NB4 (cell line): ENCODE measurements at regions not wholly inside any gene's neighbourhood (a gene's known extent, or its start where the extent isn't known, plus 50 kb on each side); places are given as distances from the start of the nearest gene placed in this dataset.

Source experiments
- CTCF ChIP-seq: IDR thresholded peaks from one replicate; pipeline ENCODE4 v1.5.1; 2012; ENCODE audit warnings: low read depth, low read length
- MAX ChIP-seq: IDR thresholded peaks from 2 replicates; pipeline ENCODE4 v1.6.1; 2011; ENCODE audit warnings: low read depth, low read length
- POLR2A ChIP-seq: IDR thresholded peaks from 2 replicates; pipeline ENCODE4 v1.6.1; 2011; ENCODE audit warnings: mild to moderate bottlenecking; ENCODE audit not compliant: insufficient read length; ENCODE audit errors: extremely low read depth

GRCh38 chr2:142415461-142415860 is 284.6 kb upstream of the LRP1B start:
- TF ChIP-seq POLR2A (no peak), CTCF (no peak), MAX (no peak)
